Forelimb muscle (tissue), 1 donor: ENCODE measurements at regions not wholly inside any gene's neighbourhood (a gene's known extent, or its start where the extent isn't known, plus 50 kb on each side); places are given as distances from the start of the nearest gene placed in this dataset.
"Not testable (repeated sequence)": the region's sequence is repeated elsewhere in the genome, so short reads cannot be mapped to it uniquely, and the experiment has no call there.

Experiments
- DNase-seq: peaks from one replicate; pipeline ENCODE4 v3.0.0-alpha.2; 2013; ENCODE audit warnings: low read depth

DNA sequence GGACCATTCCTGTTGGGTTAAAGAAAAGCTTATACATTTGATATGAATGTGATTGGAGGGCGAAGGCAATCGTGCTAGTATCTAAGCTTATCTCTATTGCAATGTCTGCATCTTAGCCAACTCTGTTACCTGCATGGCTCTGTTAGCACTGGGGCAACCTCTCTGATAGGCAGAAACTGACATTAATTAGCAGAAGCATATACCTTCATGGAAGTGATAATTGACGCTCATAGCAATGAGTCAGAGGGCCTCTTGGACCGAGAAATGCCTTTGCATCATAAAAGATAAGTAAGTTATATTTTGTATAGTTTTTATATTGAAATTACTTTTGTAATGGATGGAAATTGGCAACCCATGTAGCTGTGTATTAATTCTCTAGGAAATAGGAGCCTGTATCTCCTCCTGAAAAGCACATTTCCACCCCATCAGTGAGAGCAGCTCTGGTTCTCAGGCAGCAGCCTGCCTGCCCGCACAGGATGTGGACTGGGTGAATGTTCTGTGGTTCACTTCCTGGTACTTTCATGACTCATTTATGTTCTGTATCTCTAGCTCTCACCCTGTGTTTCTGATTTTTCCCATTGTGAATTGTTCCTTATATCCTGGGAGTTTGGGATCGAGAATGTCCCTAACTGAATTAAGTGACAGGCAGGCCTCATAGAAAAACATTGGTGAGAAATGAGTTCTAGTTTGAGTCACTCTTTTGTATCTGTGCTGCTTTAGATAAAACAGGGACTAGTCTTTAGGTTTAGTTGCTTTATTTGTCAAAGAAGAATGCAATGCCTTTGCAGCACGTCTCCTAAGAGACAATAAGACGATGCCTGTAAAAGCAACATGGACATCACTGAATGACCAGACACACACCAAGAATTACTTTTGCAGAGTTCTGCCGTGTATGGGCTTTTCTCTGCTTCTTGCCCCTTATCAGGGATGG, 344.9 kb downstream of the DCDC2C start:
- DNase-seq = no peak

DNA sequence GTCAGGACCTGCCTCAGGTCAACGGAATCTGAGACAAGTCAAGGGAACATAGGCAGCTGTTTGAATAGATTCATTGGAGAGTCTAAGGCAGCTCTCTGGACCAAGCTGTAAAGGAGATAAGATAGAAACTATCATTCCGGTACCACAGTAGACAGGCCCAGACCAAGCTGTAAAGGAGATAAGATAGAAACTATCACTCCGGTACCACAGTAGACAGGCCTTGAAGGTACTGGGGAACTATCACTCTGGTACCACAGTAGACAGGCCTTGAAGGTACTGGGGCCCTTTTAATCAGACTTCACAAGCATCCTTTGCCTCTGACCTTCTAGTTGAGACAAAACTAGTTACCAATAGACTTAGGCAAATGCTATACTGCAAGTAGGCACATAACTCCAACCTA, 346.1 kb downstream of the DCDC2C start:
- no peak for DNase-seq

DNA sequence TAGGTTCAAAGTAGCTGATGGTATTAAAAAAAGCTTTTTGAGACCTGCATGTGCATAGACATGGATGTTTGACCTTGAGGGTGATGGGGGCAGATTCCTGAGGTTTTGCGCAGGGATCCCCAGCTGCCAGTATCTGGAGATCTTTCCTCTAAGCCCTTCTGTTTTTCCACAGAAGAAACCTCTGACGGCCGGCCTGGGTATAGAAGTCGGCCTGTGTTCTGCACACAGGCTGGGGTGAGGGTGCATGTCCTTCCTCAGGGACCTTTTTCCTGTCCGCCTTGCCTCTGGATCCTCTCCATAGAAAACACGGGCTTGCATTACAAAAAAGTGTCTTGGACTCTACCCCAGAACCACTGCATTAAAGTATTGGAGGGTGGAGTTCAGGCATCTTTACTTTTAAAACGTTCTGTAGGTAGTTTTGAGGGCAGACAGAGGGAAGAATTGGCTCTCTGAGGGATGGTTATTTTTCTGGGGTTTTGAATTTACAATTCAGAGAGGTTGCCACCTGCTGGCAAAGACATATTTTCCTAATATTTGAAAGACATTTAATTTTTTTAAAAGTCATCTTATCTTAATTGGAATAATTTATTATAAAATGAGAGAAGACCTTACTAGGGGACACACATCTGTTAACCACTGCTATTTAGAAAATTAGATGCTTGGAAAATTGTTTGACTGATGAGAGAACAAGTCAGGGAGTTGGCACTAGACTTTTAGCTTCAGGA, 350.6 kb downstream of the DCDC2C start:
- DNase-seq = no peak

DNA sequence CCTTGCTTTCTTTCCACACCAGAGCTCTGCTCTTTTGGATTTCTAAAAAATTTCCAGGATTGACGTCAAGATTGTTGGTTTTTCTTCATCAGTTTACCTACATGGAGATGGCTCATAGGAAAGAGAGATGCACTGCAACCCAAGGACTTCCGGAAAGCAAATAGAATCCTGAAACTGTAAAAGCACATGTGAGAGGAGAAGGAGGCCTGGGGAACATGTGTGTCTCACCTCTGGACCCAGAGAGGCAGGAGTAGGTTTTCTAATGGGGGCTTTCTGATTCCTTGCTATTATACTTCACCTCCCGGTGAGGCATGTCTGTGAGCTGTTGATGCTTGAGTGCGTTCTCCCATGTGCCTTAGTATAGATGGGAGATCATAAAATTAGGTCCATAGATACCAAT, 362.8 kb downstream of the DCDC2C start:
- DNase-seq = no peak

DNA sequence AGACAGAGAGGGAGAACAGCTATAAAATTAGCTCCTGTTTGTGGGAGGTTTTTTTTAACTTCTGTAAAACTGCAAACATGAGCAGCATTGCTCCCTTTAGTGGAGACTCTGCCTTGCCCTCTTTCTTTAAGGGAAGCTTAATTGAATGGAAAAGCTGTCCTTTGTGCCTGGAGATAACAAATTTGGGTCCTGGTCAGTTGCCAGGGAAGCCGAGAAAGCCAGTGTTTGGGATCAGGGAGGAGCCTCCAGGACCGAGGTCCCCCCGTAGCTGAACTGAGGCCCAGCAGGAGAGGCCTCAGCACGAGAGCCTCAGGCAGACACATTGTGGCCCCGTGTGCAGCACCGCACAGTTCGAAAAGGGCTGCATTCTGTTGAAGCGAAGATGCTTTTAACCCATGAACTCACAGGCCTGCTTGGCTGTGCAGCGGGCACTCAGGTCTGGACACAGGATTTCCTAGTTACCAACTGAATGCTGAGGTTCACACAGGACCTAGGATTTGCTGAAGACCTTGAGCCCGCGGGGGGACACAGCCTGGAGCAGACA, 369.7 kb downstream of the DCDC2C start:
- no peak for DNase-seq

DNA sequence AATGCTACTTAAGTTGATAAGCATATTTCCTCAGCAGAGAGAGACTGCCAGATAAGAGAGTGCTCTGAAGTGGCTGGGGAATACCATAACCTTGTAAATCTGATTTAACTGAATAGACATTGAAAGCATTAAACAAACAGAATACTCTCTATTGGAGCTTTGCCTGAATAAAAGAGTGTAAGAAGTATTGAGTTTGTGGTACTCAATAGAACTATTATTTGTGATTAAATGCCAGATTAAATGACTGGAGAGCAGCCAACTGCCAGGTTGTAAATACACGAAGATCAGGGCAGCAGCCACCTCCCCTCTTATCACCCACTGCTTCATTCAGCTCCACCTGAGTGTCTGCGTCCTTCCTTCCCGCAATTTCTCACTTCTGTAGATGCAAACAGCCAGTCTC, 373.6 kb downstream of the DCDC2C start:
- DNase-seq = no peak

DNA sequence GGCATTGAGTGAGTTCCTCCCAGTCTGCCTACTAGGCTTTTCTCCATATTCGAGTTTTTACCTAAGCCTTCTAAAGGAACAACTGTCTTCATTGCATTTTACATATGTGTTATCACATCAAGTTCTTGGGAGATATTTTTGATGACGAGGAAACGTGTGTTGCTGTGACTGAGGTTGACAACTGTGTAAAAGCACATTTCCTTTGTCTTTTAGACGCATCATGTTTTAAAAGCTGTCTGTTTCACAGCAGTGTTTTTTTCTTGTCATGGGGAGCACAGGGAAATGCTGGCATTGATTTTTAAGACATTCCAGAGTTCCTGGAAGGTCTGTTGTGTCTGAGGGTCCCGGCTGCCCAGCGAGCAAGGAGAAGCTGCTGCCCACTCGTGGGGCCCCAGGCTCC, 381.8 kb downstream of the DCDC2C start:
- DNase-seq = no peak

DNA sequence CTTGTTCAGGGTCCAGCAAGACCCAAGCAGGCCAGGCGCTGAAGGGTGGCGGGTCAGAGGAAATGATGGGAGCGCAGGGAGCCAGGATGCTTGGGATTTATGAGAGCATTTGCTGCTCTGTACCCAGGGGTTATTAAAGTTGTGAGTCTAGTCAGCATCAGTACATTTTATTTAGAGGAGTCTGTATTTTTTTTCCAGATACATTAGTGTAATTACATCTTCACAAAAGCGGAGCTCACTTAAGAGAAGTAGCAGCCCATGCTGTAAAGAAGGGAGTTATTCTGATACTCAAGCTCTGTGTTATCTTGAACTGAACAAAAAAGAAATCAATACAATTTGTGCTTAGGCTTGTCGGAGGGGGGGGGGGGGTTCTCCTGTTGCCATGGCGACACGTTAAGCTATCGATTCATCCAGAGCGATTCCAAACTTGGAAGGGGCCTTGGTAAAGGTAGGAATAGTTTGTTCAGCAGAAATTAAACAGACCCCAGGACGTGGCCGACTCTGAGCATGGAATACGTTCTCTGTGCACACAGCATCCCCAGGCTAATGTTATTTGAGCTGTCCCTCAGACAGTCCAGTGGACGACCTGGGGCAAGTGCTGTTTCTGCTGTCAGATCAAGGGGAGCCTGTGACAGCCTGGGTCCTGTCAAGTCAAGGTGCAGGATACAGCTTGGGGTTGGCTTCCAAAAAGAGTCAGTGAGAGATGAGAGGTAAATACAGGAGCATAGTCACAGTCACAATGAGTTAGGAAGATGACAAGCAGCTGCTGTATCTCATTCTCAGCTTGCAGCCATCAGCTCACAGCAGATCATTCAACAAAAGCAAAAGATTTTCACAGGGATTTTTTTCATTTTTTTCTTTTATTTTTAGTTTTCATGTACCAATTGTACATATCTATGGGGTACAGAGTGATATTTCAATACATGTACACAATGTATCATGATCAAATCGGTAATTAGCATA, 387.6 kb downstream of the DCDC2C start:
- DNase-seq = no peak

DNA sequence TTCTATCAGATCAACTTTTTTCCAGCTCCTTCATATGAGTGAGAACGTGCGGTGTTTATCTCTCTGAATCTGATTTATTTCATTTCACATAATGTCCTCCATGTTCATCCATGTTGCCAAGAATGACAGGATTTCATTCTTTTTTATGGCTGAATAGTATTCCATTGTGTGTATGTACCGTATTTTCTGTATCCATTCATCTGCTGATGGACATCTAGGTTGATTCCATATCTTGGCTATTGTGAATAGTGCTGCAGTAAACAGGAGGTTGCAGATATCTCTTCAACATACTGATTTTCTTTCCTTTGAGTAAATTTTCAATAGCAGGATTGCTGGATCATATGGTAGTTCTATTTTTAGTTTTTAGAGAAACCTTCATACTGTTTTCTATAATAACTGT, 388.5 kb downstream of the DCDC2C start:
- no peak for DNase-seq

DNA sequence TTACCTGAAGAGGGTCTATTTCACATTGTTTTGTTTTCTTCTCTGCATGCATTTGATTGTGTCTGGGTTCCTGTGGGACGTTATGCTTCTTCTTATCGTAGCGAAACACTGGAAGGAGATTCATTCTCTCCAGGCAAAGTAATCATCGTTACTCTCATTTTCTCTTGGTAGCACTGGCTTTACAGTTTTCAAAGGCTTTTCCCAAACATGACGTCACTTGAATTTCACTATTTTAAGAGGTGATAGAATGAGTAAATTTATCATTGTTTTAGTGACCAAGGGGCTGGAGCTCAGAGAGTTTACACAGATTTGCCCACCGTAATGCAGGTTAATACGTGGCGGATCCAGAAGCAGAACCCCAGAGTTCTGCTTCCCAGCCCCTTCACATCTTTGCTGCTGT, 391.4 kb downstream of the DCDC2C start:
- DNase-seq = no peak

DNA sequence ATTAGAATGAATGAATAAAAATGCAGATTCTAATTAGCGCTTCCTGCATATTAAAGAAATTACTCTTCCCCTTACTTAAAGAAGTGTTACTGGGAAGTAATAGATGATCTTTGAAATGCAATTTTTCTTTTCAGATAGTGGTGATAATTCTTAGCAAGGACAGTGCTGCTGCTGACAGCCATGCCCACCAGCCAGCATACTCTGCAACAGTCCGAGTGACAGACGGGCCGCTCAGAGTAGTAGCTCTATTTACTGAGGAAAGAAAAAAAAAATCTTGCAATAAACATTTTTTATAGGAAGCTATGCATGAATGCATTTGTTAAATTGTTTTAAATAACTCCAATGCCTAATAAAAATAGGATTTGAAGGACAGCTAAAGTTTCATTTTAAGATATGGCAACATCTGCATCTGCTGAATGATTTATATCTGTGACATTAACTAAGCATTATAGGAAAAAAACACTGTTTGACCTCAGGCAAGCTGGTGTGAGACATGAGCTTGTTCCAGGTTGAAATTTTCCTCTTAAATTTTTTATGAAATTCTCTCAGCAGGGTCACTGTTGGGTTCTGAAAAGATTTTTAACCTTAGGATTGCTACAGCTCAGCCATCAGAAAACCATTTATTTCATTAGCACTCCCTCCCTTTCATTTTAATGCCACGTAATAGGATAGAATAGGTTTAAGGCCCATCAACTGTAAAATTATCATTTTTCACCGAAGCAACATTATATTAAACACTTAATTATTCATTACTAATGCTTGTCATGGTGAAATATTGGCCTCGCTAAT, 393.8 kb downstream of the DCDC2C start:
- DNase-seq = no peak

DNA sequence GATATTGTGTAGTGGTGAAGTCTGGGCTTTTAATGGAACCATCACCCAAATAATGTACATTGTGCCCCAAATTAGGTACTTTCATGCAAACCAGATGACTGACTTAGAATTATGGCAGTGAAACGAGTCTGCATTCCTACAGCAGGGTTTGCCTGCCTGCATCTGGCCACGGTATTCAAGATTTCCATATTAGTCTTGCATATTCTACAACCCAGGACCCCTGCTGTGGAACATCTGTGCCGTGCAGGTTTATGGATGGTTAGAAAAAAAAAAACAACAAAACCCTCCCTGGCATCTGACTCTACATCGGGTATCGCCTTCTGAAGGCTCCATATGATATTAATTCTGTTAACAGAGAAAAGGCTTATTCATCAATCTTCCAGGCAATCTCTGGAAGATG, 394.8 kb downstream of the DCDC2C start:
- DNase-seq = no peak

DNA sequence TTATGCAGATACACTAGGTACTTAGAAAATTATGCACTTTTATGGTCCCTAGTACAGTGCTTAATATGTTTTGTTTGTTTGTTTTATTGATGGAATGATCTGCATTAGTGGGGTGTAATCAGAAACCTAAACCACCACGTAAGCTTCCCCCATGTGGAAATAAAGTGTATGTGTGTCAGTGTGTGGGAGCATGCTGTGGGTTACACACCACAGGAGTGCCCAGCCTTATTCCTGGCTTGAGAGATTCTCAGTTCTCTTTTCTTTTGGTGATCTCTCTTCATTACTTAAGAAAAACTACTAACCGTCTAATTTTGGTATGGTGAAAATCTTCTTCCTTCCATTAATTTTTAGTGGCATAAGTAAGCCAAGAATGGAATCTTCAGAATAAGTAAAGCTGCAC, 398.6 kb downstream of the DCDC2C start:
- DNase-seq = no peak

DNA sequence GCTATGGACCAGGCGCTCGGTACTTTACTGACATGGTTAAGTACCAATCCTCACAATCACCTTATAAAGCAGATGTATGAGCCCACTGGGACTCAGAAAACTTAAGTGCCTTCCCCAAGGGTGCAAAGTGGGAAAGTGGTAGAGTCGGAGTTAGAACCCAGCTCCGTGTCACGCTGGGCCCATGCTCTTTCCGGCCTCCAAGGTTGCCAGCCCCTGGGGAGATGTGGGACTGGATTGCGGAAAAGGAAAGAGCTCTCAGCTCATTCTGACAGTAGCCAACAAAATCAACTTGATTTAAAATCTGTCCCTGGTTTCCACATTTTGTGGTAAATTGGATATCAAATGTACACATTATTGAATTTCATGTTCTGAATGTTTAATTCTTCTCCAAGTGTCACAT, 403.8 kb downstream of the DCDC2C start:
- DNase-seq = no peak

DNA sequence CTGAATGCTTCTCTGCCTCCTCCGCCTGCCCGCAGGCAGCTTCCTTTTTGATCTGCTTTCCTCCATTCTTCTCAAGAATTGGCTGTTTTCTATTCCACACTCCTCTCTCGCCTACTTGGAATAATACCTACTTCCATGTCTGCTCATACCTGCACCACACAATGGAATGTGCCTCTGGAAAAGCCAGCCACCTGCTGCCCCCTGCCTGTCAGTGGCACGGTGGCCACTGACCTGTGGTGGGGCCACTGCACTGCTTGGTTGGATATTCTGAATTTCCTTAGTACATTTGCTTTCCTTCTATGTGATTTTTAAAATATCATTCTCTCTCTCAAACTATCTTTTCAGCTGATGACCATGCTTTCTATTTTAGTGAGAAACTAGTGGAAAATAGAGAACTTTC, 406.9 kb downstream of the DCDC2C start:
- no peak for DNase-seq

DNA sequence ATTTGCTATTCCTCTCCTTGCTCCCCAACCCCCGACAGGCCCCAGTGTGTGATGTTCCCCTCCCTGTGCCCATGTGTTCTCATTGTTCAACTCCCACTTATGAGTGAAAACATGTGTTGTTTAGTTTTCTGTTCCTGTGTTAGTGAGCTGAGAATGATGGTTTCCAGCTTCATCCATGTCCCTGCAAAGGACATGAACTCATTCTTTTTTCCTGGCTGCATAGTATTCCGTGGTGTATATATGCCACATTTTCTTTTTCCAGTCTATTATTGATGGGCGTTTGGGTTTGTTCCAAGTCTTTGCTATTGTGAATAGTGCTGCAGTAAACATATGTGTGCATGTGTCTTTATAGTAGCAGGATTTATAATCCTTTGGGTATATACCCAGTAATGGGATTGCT, 412.1 kb downstream of the DCDC2C start:
- not testable (repeated sequence) for DNase-seq

DNA sequence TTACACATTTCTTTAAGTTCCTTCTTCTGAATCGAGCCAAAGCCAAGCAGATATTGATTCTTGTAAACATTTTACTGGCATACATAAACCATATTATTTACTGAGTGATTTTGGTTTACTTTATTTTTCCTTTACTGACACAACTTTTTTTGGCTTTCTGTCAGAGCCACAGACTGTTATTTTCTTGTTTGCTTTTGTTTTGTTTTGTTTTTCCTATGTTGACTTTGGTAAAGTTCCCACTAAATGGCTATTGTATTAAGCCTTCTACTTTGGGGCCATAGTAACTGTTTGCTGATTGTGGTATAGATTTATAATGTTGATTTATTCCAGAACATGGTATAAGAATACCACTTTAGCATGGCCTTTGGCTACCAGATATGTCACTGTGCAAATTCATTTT, 419.4 kb downstream of the DCDC2C start:
- DNase-seq = no peak

DNA sequence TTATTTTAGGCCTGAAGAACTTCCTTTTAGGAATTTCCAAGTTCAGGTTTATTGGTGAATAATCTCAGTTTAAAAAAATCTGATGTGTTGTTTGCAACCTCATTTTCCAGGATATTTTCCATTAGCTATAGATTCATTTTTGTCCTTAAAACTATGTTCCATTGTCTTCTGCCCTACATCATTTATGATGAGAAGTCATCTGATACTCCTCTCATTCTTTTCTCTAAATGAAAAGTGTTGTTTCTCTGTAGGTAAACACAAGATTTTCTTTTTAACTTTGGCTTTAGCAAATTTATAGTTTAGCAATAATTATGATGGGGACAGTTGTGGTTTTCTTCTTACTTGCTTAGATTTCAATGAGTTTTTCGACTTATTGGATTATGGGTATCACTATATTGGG, 427.3 kb downstream of the DCDC2C start:
- DNase-seq = no peak

DNA sequence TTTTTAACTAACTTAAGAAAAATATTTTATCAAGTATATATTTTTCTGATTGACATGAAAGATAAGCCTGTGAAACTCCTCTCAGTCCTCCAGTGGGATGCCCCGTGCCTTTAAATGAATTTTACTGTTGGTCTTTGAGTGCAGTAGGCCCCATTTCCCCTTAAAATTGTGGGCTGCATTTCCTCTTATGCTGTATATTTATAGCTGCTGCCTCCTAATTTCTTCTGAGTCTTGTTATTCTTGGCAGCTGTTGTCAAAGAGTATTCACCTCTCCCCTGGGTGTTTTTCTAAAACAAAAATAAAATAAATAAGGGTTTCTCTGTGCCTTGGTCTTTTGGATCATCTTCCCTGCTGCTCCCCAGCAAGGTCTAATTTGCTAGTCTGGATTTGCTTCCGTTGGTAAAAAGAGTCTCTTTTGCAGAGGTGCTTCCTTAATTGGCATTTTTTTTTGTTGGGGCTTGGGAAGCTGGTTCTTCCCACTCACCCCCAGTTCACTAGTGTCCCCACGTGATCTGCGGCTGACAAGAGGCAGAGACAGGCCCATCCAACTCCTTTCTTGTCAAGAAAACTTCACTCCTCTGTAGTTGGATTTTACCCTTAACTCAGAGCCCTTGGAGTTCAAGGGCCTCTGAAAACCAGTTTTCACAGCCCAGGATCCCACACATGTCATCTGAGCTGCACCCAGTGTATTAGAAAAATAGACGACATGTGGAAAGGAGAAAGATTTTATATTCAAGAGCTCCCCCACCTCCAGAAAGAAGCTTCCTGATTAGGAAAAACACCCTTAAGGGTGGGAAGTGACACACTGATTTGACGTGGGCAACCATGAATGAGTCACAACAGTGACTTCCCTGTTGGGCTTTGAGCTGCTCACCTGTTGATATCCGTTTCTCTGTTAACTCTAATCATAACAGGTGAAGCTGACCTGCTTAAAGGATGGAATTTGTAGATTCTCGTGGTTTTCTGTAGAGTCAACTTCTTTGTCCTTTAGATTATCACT, 431.5 kb downstream of the DCDC2C start:
- DNase-seq = peak; percentile 1

DNA sequence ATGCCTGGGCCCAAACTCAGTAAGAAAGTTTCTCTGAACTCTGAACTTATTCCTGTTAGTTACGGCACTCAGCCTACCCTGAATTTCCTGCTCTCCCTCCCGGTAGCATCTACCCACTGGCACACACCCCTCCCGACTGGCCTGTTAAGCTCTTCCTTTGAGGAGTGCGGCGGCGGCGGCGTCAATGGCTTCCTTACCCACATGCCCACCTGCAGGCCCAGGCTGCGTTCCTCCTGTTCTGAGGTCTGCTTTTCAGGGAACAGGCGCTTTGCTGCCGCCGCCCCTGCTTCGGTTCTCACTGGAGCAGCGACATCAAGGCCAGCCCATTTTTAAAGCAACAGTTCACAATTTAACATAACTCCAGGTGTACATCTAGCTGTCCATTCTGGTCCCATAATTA, 432.4 kb downstream of the DCDC2C start:
- no peak for DNase-seq
